Naive B cell (primary cell): ENCODE measurements at regions not wholly inside any gene's neighbourhood (a gene's known extent, or its start where the extent isn't known, plus 50 kb on each side); places are given as distances from the start of the nearest gene placed in this dataset.
A peak's percentile ranks its signal among the peaks of the same experiment; 100 is the strongest.
"Not testable (repeated sequence)": the region's sequence is repeated elsewhere in the genome, so short reads cannot be mapped to it uniquely, and the experiment has no call there.

ENCODE experiments used
- ATAC-seq, 2 donors: fragments of 150-1000 bp; cut with Tn5 transposase; 2 replicates each; pipeline ENCODE4 v1.10.0; 2021; ENCODE audit warnings: low read depth in 2 of 2, mild to moderate bottlenecking in 2 of 2, moderate library complexity in 2 of 2
- DNase-seq: peaks from one replicate; pipeline ENCODE4 v3.0.0; 2022
- H3K27ac Mint-ChIP-seq, 6 donors: one replicate each; pipeline ENCODE4 v1.8.0; 2020 to 2022; ENCODE audit warnings: mild to moderate bottlenecking in 6 of 6, mixed read lengths in 6 of 6, moderate library complexity in 5 of 6, inconsistent platforms in 2 of 6
- H3K27me3 Mint-ChIP-seq, 3 donors: one replicate each; pipeline ENCODE4 v1.8.0; 2021 to 2022; ENCODE audit warnings: mixed read lengths in 3 of 3, mild to moderate bottlenecking in 1 of 3
- H3K36me3 Mint-ChIP-seq, 2 donors: one replicate each; pipeline ENCODE4 v1.8.0; 2020 to 2022; ENCODE audit warnings: mixed read lengths in 2 of 2, inconsistent platforms in 1 of 2, mild to moderate bottlenecking in 1 of 2
- H3K4me1 Mint-ChIP-seq, 3 donors: one replicate each; pipeline ENCODE4 v1.8.0; 2020 to 2022; ENCODE audit warnings: mixed read lengths in 3 of 3, inconsistent platforms in 1 of 3, mild to moderate bottlenecking in 1 of 3, moderate library complexity in 1 of 3
- H3K4me3 Mint-ChIP-seq, 8 donors: one replicate each; pipeline ENCODE4 v1.8.0; 2020 to 2022; ENCODE audit warnings: mild to moderate bottlenecking in 8 of 8, mixed read lengths in 8 of 8, moderate library complexity in 8 of 8, inconsistent platforms in 2 of 8
- H3K9me3 Mint-ChIP-seq, 7 donors: one replicate each; pipeline ENCODE4 v1.8.0; 2020 to 2022; ENCODE audit warnings: mixed read lengths in 7 of 7, mild to moderate bottlenecking in 5 of 7, inconsistent platforms in 2 of 7, moderate library complexity in 1 of 7

DNA sequence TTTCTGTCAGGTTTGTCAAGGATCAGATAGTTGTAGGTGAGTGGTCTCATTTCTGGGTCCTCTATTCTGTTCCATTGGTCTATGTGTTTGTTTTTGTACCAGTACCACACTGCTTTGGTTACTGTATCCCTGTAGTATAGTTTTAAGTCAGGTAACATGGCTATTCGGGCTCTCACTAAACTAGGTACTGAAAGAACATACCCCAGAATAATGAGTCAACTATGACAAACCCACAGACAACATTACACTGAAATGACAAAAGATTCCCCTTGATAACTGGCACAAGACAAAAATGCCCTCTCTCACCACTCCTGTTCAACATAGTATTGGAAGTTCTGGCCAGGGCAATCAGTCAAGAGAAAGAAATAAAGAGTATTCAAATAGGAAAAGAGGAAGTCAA lies 535.3 kb upstream of the CYLC2 start:
- Mint-ChIP-seq H3K27me3 (no peaks in the 10 kb centered on the region), H3K27ac (no peak overlapping the region), H3K4me1 (no peaks in the 10 kb centered on the region), H3K9me3 (peaks cover 0 to 6% (median 0%) of the 10 kb centered on the region in 7 donors), H3K4me3 (no peak overlapping the region), H3K36me3 (no peaks in the 10 kb centered on the region)
- DNase-seq = no peak
- ATAC-seq = no peak

DNA sequence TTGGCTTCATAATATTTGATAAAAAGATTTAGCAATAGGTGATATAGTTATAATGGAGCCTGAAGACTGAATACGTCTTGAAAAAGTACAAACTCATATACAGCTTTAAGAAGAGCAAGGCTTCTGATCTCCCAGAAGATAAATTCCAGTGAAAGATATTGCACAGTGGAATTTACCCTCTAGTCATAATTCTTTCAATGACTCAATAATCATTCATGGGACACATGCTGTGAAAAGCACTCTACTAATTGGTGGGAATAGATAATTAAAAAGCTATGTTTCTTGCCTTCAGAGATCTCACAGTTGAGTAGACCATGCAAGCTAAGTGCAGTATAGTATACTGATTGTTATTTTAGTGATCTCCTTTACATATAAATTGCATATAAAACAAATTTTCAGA lies 538.6 kb upstream of the CYLC2 start:
- peaks cover 0 to 6% (median 2%) of the 10 kb centered on the region in 7 donors for H3K9me3 Mint-ChIP-seq
- no peaks in the 10 kb centered on the region for H3K27me3 Mint-ChIP-seq
- H3K4me3 Mint-ChIP-seq = no peak overlapping the region
- no peak for ATAC-seq
- DNase-seq = no peak
- no peak overlapping the region for H3K27ac Mint-ChIP-seq
- H3K4me1 Mint-ChIP-seq = no peaks in the 10 kb centered on the region
- no peaks in the 10 kb centered on the region for H3K36me3 Mint-ChIP-seq

DNA sequence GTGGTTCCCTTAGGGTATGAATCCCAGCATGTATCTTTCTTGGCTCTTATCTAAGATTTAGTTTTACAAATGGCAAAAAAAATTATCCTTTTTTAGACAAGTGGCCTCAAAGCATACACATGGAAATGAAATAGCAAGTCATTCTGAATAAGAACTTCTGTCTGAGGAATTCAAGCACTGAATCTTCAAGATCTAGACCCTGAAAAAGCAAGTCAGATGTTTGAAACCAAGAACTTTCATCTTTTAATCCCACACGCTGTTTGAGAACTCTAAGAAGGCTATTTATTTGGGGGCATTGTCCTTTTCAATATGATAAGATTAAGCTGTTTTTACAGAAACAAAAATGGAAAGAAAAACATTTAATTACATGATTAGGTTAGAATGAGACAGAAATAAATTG lies 549.2 kb upstream of the CYLC2 start:
- no peaks in the 10 kb centered on the region for H3K4me1 Mint-ChIP-seq
- no peaks in the 10 kb centered on the region for H3K36me3 Mint-ChIP-seq
- ATAC-seq (no peak), DNase-seq (no peak)
- H3K4me3 Mint-ChIP-seq = no peak overlapping the region
- no peaks in the 10 kb centered on the region for H3K27me3 Mint-ChIP-seq
- H3K27ac Mint-ChIP-seq = no peak overlapping the region
- peaks cover 1 to 8% (median 5%) of the 10 kb centered on the region in 7 donors for H3K9me3 Mint-ChIP-seq

DNA sequence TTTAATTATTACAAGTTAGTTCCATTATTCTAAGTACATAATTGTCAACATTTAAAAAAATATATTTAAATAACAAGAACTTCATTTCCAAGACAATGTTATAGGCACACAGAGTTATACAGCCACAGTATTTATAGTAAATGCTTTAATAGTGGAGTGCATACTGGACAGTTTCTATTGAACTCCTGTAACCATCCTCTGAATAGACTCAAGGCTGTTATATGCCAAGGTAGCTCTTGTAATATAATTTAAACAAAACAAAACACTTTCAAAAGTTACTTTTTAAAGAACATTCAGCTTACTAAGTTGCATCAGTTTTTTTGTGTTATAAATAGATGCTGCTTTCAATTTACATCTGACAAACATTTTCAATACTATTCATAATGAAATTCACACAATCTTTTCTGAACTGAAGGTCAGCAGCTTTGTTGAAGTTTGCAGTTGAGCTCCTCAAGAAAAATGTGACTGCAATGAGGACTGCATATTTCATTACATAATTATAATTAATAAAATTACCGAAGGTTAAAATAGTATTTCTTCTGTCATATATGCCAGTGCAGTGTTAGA lies 549.9 kb upstream of the CYLC2 start:
- Mint-ChIP-seq H3K4me1 (no peaks in the 10 kb centered on the region), H3K27me3 (no peaks in the 10 kb centered on the region), H3K4me3 (no peak overlapping the region), H3K9me3 (peaks cover 1 to 8% (median 5%) of the 10 kb centered on the region in 7 donors), H3K36me3 (no peaks in the 10 kb centered on the region), H3K27ac (no peak overlapping the region)
- ATAC-seq (no peak), DNase-seq (no peak)

DNA sequence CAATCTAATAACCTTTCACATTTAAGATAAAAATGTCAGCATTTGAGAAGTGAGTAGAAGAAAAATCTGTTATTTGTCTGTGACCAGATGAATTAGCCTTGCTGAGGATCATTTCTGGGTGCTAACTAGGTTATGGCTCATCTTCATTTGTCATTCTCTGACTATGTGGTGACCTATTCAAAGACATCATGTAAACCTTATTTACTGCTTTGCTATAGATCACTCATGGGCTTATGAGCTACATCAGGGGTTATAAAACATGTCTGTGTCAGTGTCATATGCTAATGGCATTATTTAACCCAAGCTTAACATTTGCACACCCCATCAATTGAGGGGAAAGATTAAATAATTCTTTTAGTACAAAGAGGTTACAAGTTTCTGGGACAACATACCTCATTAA lies 555.5 kb upstream of the CYLC2 start:
- H3K9me3 Mint-ChIP-seq = peaks cover 0 to 2% (median under 1%) of the 10 kb centered on the region in 7 donors
- no peak for DNase-seq
- no peaks in the 10 kb centered on the region for H3K27me3 Mint-ChIP-seq
- no peak overlapping the region for H3K4me3 Mint-ChIP-seq
- H3K36me3 Mint-ChIP-seq = no peaks in the 10 kb centered on the region
- H3K4me1 Mint-ChIP-seq = no peaks in the 10 kb centered on the region
- no peak for ATAC-seq
- no peak overlapping the region for H3K27ac Mint-ChIP-seq

DNA sequence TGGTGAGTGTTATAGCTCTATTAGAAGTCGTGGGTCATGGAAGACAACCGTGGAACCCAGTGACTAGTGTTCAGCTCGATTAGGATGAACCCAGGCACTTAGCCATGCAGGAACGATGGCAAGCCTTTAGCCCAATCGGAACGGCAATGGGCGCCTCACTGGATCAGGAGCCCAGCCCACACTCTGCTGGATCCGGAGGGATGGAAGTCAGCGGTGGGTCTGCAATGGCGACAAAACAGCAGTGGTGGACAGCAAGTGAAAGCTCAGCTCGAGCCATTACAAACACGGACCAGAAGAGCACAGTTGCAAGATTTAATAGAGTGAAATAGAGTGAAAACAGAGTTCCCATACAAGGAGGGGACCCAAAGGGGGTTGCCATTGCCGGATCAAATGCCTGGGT lies 558.5 kb upstream of the CYLC2 start:
- H3K4me1 Mint-ChIP-seq, H3K27me3 Mint-ChIP-seq, DNase-seq, ATAC-seq, H3K9me3 Mint-ChIP-seq, H3K27ac Mint-ChIP-seq, H3K4me3 Mint-ChIP-seq, H3K36me3 Mint-ChIP-seq: not testable (repeated sequence)

DNA sequence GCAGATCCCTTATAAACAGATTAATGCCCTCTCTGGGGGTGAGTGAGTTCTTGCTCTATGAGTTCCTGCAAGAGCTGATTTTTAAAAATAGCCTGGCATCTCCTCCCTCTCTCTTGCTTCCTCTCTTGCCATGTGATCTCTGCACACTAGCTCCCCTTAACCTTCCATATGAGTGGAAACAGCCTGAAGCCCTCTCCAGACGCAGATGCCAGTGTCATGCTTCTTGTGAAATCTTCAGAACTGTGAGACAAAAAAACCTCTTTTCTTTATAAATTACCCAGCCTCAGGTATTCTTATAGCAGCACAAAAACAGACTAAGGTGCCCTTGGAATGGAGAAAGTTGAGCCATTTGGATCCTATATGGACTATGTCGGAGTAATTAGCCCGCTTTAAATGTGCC lies 559.7 kb upstream of the CYLC2 start:
- no peaks in the 10 kb centered on the region for H3K4me1 Mint-ChIP-seq
- no peaks in the 10 kb centered on the region for H3K36me3 Mint-ChIP-seq
- no peak overlapping the region for H3K27ac Mint-ChIP-seq
- H3K27me3 Mint-ChIP-seq = no peaks in the 10 kb centered on the region
- peaks cover 0 to 2% (median 2%) of the 10 kb centered on the region in 7 donors for H3K9me3 Mint-ChIP-seq
- peak overlapping the region in 1 of 8 donors; percentile 42 for H3K4me3 Mint-ChIP-seq
- DNase-seq (no peak), ATAC-seq (no peak)

DNA sequence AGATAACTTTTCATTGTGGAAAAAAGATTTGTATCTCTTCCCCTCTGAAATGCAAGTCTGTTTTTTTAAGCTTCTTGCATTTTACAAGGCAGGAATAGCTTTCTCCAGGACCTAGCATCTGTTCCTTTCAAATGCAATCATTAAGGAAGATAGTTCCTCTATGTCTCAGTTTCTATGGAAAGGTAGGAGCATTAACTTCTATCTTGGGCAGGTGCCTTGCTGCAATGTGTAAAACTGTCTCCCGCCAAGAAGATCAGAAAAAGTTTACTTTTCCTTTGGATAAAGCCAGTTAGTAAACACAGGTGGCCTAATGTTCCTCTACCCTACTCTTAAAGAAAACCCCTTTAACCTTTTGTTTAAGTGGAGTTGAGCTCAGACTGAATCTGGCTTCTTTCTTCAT lies 560.6 kb upstream of the CYLC2 start:
- ATAC-seq (no peak), DNase-seq (no peak)
- Mint-ChIP-seq H3K27ac (no peak overlapping the region), H3K4me3 (no peak overlapping the region), H3K9me3 (peaks cover 0 to 5% (median 2%) of the 10 kb centered on the region in 7 donors), H3K36me3 (no peaks in the 10 kb centered on the region), H3K27me3 (no peaks in the 10 kb centered on the region), H3K4me1 (no peaks in the 10 kb centered on the region)

DNA sequence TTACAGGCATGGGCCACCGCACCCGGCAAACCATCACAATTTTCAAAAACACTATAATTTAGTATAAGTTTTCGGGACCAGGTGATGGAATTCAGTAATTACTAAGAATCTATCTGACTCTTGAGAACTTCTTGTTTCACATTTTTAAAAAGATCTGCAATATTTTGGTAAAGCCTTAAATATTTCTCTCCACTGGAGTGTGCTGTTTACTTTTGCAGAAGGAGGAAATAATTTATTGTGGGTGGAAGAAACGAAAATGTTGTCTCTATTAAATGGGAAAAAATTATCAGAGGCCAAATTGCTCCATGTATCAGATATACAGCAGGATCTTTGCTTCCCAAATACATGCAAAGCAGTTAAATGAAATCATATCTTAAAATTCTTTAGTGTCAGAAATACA lies 566.8 kb upstream of the CYLC2 start:
- H3K4me3 Mint-ChIP-seq = no peak overlapping the region
- no peaks in the 10 kb centered on the region for H3K4me1 Mint-ChIP-seq
- no peak overlapping the region for H3K27ac Mint-ChIP-seq
- no peaks in the 10 kb centered on the region for H3K27me3 Mint-ChIP-seq
- H3K36me3 Mint-ChIP-seq = no peaks in the 10 kb centered on the region
- peaks cover 0 to 3% (median 0%) of the 10 kb centered on the region in 7 donors for H3K9me3 Mint-ChIP-seq
- ATAC-seq (no peak), DNase-seq (no peak)

DNA sequence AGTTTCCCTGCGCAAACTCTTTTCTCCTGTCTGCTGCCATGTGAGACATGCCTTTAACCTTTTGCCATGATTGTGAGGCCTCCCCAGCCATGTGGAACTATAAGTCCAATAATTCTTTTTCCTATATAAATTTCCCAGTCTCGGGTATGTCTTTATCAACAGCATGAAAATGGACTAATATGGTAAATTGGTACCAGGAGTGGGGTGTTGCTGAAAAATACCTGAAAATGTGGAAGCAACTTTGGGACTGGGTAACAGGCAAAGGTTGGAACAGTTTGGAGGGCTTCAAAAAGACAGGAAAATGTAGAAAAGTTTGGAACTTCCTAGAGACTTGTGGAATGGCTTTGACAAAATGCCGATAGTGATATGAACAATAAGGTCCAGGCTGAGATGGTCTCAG lies 578.9 kb upstream of the CYLC2 start:
- not testable (repeated sequence) for DNase-seq, H3K4me3 Mint-ChIP-seq, H3K4me1 Mint-ChIP-seq, ATAC-seq, H3K27ac Mint-ChIP-seq, H3K27me3 Mint-ChIP-seq, H3K36me3 Mint-ChIP-seq
- peaks cover 4 to 32% (median 20%) of the 10 kb centered on the region in 7 donors for H3K9me3 Mint-ChIP-seq

DNA sequence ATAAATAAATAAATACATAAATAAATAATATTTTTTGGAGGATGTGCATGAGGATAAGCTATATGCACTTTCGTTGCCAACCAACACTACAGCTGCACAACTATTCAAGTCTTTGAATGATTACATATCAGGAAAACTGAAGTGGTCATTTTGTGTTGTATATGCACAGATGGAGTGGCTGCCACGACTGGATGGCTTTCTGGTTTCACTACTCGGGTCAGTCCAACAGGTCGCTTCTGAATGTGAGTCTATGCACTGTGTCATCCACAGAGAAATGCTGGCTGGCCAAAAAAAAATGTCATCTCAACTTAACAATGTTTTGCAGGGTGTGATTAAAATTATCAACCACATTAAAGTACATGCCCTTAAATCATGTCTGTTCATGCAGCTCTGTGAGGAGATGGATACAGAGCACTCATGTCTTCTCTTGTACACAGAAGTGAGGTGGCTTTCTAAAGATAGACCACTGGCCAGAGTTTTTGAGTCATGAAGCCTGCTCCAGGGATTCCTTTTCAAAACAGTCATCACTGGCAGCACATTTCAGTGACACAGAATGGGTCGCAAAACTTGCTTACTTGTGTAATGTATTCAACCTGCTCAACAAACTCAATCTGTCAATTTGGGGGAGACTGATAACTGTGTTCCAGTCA lies 589.8 kb upstream of the CYLC2 start:
- peaks cover 0 to 5% (median 0%) of the 10 kb centered on the region in 7 donors for H3K9me3 Mint-ChIP-seq
- no peak overlapping the region for H3K27ac Mint-ChIP-seq
- H3K27me3 Mint-ChIP-seq = no peaks in the 10 kb centered on the region
- ATAC-seq = no peak
- no peaks in the 10 kb centered on the region for H3K4me1 Mint-ChIP-seq
- no peak for DNase-seq
- H3K36me3 Mint-ChIP-seq = no peaks in the 10 kb centered on the region
- H3K4me3 Mint-ChIP-seq = no peak overlapping the region

DNA sequence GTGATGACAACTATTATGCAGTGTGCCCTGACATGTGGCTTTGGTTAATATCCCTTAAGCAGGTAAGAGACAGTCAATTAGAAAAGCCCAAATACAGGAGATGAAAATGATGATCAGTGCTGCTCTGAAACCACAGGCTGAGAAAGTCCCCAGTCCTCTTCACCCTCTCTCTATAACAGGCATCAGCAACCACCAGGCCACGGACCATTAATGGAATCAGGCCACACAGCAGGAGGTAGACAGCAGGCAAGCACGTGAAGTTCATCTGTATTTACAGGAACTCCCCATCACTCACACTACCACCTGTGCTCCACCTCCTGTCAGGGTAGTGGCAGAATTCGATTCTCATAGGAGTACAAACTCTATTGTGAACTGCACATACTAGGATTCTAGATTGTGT lies 591.6 kb upstream of the CYLC2 start:
- Mint-ChIP-seq H3K27me3 (no peaks in the 10 kb centered on the region), H3K4me1 (no peaks in the 10 kb centered on the region), H3K4me3 (no peak overlapping the region), H3K27ac (no peak overlapping the region), H3K36me3 (no peaks in the 10 kb centered on the region), H3K9me3 (peaks cover 0 to 5% (median 0%) of the 10 kb centered on the region in 7 donors)
- DNase-seq (no peak), ATAC-seq (no peak)

DNA sequence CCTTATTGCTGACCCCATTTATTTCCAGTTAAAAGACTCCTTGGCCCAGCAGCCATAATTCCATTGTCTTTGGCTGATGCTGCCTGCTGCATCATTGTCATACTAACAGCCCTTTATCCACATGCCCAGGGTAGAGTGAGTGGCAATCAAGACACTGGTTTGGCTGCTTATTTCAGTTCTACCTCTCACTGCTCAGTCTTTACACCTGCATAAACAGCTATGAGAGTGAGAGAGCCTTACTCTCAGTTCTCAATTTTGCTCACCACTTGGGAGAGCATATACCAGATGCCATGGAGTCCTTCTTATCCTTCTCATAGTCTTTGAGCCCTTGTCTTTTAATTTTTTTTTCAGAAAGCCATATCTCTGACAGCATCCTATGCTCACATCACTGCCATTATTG lies 596.9 kb upstream of the CYLC2 start:
- Mint-ChIP-seq H3K4me3 (no peak overlapping the region), H3K4me1 (no peaks in the 10 kb centered on the region), H3K36me3 (no peaks in the 10 kb centered on the region), H3K27ac (no peak overlapping the region), H3K9me3 (peaks cover 0 to 4% (median 0%) of the 10 kb centered on the region in 7 donors), H3K27me3 (no peaks in the 10 kb centered on the region)
- ATAC-seq = no peak
- DNase-seq = no peak

DNA sequence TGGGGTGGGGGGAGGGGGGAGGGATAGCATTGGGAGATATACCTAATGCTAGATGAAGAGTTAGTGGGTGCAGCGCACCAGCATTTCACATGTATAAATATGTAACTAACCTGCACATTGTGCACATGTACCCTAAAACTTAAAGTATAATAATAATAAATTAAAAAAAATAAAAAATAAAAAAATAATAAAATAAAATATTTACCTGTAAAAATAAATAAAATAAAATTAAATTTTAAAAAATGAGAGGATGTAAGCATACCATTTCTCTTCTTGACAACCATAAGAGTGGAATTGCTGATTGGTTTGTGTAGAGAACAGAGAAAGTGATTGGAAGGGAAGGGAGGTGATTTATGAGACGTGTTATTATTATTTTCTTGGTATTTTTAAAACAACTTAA lies 609.5 kb upstream of the CYLC2 start:
- not testable (repeated sequence) for H3K27me3 Mint-ChIP-seq, H3K36me3 Mint-ChIP-seq, DNase-seq, H3K4me3 Mint-ChIP-seq, H3K4me1 Mint-ChIP-seq, ATAC-seq, H3K27ac Mint-ChIP-seq
- H3K9me3 Mint-ChIP-seq = peaks cover 2 to 12% (median 6%) of the 10 kb centered on the region in 7 donors
